Stimulated activated CD4-positive, alpha-beta T cell treated with anti-CD3 and anti-CD28 coated beads, Interleukin-4, amount 100 ng/mL, for 24 hours (primary cell): ENCODE measurements at regions not wholly inside any gene's neighbourhood (a gene's known extent, or its start where the extent isn't known, plus 50 kb on each side); places are given as distances from the start of the nearest gene placed in this dataset.
"Not testable (repeated sequence)": the region's sequence is repeated elsewhere in the genome, so short reads cannot be mapped to it uniquely, and the experiment has no call there.

Source experiments
- DNase-seq: peaks from one replicate; pipeline ENCODE4 v3.0.0-alpha.2; 2020

GRCh38 chr21:39021478-39021832 is 161.8 kb downstream of the PSMG1 start:
- DNase-seq = no peak

- no peak for DNase-seq
Measured at GRCh38 chr21:39020751-39021477, 162.3 kb downstream of the PSMG1 start.

- DNase-seq = no peak
Measured at GRCh38 chr21:39018730-39019129, 164.5 kb downstream of the PSMG1 start.

GRCh38 chr21:39016740-39017315 is 166.4 kb downstream of the PSMG1 start:
- no peak for DNase-seq

- no peak for DNase-seq
Measured at GRCh38 chr21:39014747-39015146, 168.5 kb downstream of the PSMG1 start.

GRCh38 chr21:39012326-39013230 is 170.7 kb downstream of the PSMG1 start:
- no peak for DNase-seq

GRCh38 chr21:39011911-39012310 is 171.3 kb downstream of the PSMG1 start:
- DNase-seq = no peak

GRCh38 chr21:39010629-39011404 is 172.4 kb downstream of the PSMG1 start:
- no peak for DNase-seq

GRCh38 chr21:39009587-39010225 is 173.5 kb downstream of the PSMG1 start:
- no peak for DNase-seq

- DNase-seq = no peak
Measured at GRCh38 chr21:39007985-39008384, 175.3 kb downstream of the PSMG1 start.

- DNase-seq = no peak
Measured at GRCh38 chr21:39007532-39007931, 175.7 kb downstream of the PSMG1 start.

- no peak for DNase-seq
Measured at GRCh38 chr21:39006571-39007311, 176.5 kb downstream of the PSMG1 start.

GRCh38 chr21:39005502-39005787 is 177.8 kb downstream of the PSMG1 start:
- DNase-seq = no peak

GRCh38 chr21:39004634-39005501 is 178.4 kb downstream of the PSMG1 start:
- DNase-seq = no peak

- DNase-seq = no peak
Measured at GRCh38 chr21:39003982-39004633, 179.1 kb downstream of the PSMG1 start.

- no peak for DNase-seq
Measured at GRCh38 chr21:39001341-39001740, 181.9 kb downstream of the PSMG1 start.

- DNase-seq = peak; percentile 10
Measured at GRCh38 chr21:39000496-39000895, 182.8 kb downstream of the PSMG1 start.

- DNase-seq = no peak
Measured at GRCh38 chr21:38999161-38999560, 184.1 kb downstream of the PSMG1 start.

- DNase-seq = not testable (repeated sequence)
Measured at GRCh38 chr21:38998281-38998680, 185.0 kb downstream of the PSMG1 start.

GRCh38 chr21:38997843-38998175 is 185.4 kb downstream of the PSMG1 start:
- DNase-seq = not testable (repeated sequence)
